Upper lobe of right lung (tissue), 1 donor: ENCODE measurements at regions not wholly inside any gene's neighbourhood (a gene's known extent, or its start where the extent isn't known, plus 50 kb on each side); places are given as distances from the start of the nearest gene placed in this dataset.

Experiments used
- ATAC-seq: fragments of 200-7000 bp; cut with Tn5 transposase; one replicate; pipeline ENCODE4 v1.9.1; 2020; ENCODE audit warnings: mild to moderate bottlenecking, moderate library complexity
- DNase-seq: peaks from one replicate; pipeline ENCODE4 v3.0.0-alpha.2; 2020
- H3K27ac ChIP-seq: fragments of 200-600 bp; one replicate; pipeline ENCODE4 v1.8.0; 2022
- H3K27me3 ChIP-seq: fragments of 200-600 bp; one replicate; pipeline ENCODE4 v1.8.0; 2022; ENCODE audit warnings: mild to moderate bottlenecking
- H3K36me3 ChIP-seq: fragments of 200-600 bp; one replicate; pipeline ENCODE4 v1.8.0; 2022
- H3K4me1 ChIP-seq: fragments of 200-600 bp; one replicate; pipeline ENCODE4 v1.8.0; 2022
- H3K4me3 ChIP-seq: fragments of 200-600 bp; one replicate; pipeline ENCODE4 v1.8.0; 2022; ENCODE audit warnings: mild to moderate bottlenecking
- H3K9me3 ChIP-seq: fragments of 200-600 bp; one replicate; pipeline ENCODE4 v1.8.0; 2022
- CTCF ChIP-seq: fragments of 200-600 bp; IDR thresholded peaks from one replicate; pipeline ENCODE4 v1.8.0; 2022; ENCODE audit warnings: antibody characterized with exemption
- intact Hi-C: fragments of 100-400 bp; cut with DNase I; formaldehyde crosslinking; loops from one replicate; pipeline ENCODE4 v1.11.0; 2022
- donor health status: DM: no; HTN: yes; CAD: no; lungs with severe emphysema.

- Histone ChIP-seq H3K36me3 (no peaks in the 10 kb centered on the region), H3K4me3 (no peak overlapping the region), H3K4me1 (no peaks in the 10 kb centered on the region), H3K9me3 (no peaks in the 10 kb centered on the region), H3K27ac (no peak overlapping the region), H3K27me3 (no peaks in the 10 kb centered on the region)
- no peak for TF ChIP-seq CTCF
- ATAC-seq (no peak), DNase-seq (no peak)
- intact Hi-C loops, result no loop called here
Measured at GRCh38 chrX:150150780-150151125, 212.4 kb upstream of the MAMLD1 start.

GRCh38 chrX:150152036-150152435 is 211.1 kb upstream of the MAMLD1 start:
- intact Hi-C loops, result no loop called here

GRCh38 chrX:150152546-150152945 is 210.6 kb upstream of the MAMLD1 start:
- ATAC-seq (no peak), DNase-seq (no peak)
- no peak overlapping the region for H3K27ac ChIP-seq
- H3K36me3 ChIP-seq, result no peaks in the 10 kb centered on the region
- no peaks in the 10 kb centered on the region for H3K27me3 ChIP-seq
- no peaks in the 10 kb centered on the region for H3K4me1 ChIP-seq
- intact Hi-C loops, result no loop called here
- TF ChIP-seq CTCF, result no peak
- H3K4me3 ChIP-seq, result no peak overlapping the region
- H3K9me3 ChIP-seq, result no peaks in the 10 kb centered on the region

More at GRCh38 chrX:150152036-150152435, 211.1 kb upstream of the MAMLD1 start:
- ATAC-seq, result no peak
- no peaks in the 10 kb centered on the region for H3K9me3 ChIP-seq
- H3K4me3 ChIP-seq, result no peak overlapping the region
- no peak for TF ChIP-seq CTCF
- no peak for DNase-seq
- H3K36me3 ChIP-seq, result no peaks in the 10 kb centered on the region
- no peaks in the 10 kb centered on the region for H3K27me3 ChIP-seq
- H3K27ac ChIP-seq, result no peak overlapping the region
- H3K4me1 ChIP-seq, result no peaks in the 10 kb centered on the region

- intact Hi-C loops, result no loop called here
- Histone ChIP-seq H3K9me3 (no peaks in the 10 kb centered on the region), H3K4me3 (no peak overlapping the region), H3K4me1 (no peaks in the 10 kb centered on the region), H3K27me3 (no peaks in the 10 kb centered on the region), H3K36me3 (no peaks in the 10 kb centered on the region), H3K27ac (no peak overlapping the region)
- no peak for TF ChIP-seq CTCF
- DNase-seq, result no peak
- no peak for ATAC-seq
Measured at GRCh38 chrX:150155436-150156035, 207.6 kb upstream of the MAMLD1 start.

- H3K4me3 ChIP-seq, result no peak overlapping the region
- no peaks in the 10 kb centered on the region for H3K9me3 ChIP-seq
- intact Hi-C loops, result no loop called here
- no peak for ATAC-seq
- TF ChIP-seq CTCF, result no peak
- no peaks in the 10 kb centered on the region for H3K36me3 ChIP-seq
- no peak for DNase-seq
- H3K27me3 ChIP-seq, result no peaks in the 10 kb centered on the region
- H3K27ac ChIP-seq, result no peak overlapping the region
- H3K4me1 ChIP-seq, result no peaks in the 10 kb centered on the region
Measured at GRCh38 chrX:150156615-150157014, 206.5 kb upstream of the MAMLD1 start.

GRCh38 chrX:150157291-150157690 is 205.8 kb upstream of the MAMLD1 start:
- no peak for TF ChIP-seq CTCF
- Histone ChIP-seq H3K4me1 (no peaks in the 10 kb centered on the region), H3K36me3 (no peaks in the 10 kb centered on the region), H3K27ac (no peak overlapping the region), H3K9me3 (no peaks in the 10 kb centered on the region), H3K4me3 (no peak overlapping the region), H3K27me3 (no peaks in the 10 kb centered on the region)
- ATAC-seq (no peak), DNase-seq (no peak)
- intact Hi-C loops, result no loop called here
